HG03469 (cell line): ENCODE measurements at regions not wholly inside any gene's neighbourhood (a gene's known extent, or its start where the extent isn't known, plus 50 kb on each side); places are given as distances from the start of the nearest gene placed in this dataset.
"Not testable (repeated sequence)": the region's sequence is repeated elsewhere in the genome, so short reads cannot be mapped to it uniquely, and the experiment has no call there.

ENCODE experiments used
- ATAC-seq: cut with Tn5 transposase; IDR thresholded peaks from one replicate; pipeline ENCODE4 v1.9.1; 2021; ENCODE audit warnings: mild to moderate bottlenecking, moderate library complexity, moderate number of reproducible peaks; ENCODE audit not compliant: unreplicated experiment

- no peak for ATAC-seq
These were observed 354.1 kb downstream of the TXNL1 start for GRCh38 chr18:56284319-56284718.

- no peak for ATAC-seq
These were observed 355.1 kb downstream of the TXNL1 start for GRCh38 chr18:56283316-56283715.

GRCh38 chr18:56282234-56283104, 355.9 kb downstream of the TXNL1 start:
- no peak for ATAC-seq

DNA sequence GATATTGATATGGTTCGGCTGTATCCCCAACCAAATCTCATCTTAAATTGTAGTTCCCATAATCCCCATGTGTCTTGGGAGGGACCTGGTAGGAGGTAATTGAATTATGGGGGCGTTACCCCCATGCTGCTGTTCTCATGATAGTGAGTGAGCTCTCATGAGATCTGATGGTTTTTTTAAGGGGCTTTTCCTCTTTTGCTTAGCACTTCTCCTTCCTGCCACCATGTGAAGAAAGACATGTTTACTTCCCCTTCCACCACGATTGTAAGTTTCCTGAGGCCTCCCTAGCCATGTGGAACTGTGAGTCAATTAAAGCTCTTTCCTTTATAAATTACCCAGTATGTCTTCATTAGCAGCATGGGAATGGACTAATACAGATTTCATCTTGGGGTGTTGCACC, 358.6 kb downstream of the TXNL1 start:
- not testable (repeated sequence) for ATAC-seq

DNA sequence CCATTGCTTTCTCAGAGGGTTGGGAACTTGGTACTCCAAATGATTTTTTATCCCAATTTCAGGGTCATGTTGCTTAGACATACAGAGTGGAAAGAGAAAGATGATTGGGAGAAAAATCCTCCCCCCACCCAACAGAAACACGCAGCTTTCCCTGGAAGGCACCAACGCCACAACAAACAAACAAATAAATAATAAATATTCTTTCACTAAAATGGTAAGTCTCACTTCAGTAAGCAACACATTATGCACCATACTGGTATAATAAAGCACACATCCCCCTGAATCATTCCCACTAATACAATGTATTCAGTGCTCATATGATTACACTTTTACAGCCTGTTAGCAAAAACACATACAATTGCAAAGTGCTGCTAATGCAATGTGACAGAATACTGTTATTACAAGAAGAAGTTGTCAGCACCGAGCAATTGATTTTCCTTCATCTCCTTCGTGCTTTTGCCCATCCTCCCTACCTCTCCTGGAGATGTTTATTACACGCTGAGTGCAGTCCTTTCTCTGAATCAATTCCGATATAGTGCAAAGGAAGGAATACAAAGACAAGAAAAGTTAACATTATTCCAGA, 359.9 kb downstream of the TXNL1 start:
- no peak for ATAC-seq

DNA sequence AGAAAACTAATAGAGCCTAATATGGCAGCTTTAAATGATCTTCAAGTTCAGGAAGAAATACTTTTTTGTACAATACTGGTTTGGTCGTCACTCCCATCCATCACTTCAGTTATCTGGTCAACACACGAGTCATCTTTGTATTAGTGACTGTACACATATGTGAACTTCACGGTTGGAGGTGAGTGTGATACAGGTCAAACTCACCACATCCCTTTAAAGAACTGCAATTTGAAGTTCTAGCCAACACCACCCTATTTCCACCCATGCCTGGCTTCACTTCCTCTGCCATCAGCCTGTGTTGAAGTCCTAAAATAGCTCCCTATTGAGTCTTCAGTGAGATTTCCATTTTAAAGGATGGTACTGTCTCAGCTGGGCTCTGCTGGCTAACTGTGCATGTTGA, 361.9 kb downstream of the TXNL1 start:
- ATAC-seq = no peak

GRCh38 chr18:56273541-56274219, 364.7 kb downstream of the TXNL1 start:
- ATAC-seq = no peak

DNA sequence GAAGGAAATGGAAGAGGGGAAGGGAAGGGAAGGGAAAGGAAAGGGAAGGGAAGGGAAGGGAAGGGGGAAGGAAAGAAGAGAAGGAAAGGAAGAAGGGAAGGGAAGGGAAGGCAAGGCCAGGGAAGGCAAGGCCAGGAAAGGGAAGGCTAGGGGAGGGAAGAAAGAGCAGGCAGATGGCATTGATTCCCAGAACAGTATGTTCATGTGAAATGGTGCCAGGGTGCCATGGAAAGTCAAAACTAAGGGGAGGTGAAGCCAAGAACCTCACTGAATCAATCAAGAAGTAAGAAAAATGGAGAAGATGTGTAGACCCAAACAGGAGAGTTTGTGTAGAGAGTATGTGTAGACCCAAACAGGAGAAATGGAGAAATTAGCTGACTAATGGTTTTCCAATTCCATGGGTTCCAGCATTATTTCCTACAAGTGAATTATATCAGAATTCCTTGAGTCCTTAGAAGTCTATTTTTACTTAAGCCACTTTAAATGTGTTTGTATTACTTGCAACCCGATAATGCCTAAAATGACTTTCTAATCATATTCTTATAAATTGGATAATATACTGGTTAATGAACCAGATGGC, 367.6 kb downstream of the TXNL1 start:
- ATAC-seq = no peak

- no peak for ATAC-seq
These were observed 368.4 kb downstream of the TXNL1 start for GRCh38 chr18:56269958-56270357.

- ATAC-seq = no peak
These were observed 369.4 kb downstream of the TXNL1 start for GRCh38 chr18:56268952-56269351.

- no peak for ATAC-seq
These were observed 371.1 kb downstream of the TXNL1 start for GRCh38 chr18:56267334-56267733.

GRCh38 chr18:56258178-56258577, 380.2 kb downstream of the TXNL1 start:
- no peak for ATAC-seq

DNA sequence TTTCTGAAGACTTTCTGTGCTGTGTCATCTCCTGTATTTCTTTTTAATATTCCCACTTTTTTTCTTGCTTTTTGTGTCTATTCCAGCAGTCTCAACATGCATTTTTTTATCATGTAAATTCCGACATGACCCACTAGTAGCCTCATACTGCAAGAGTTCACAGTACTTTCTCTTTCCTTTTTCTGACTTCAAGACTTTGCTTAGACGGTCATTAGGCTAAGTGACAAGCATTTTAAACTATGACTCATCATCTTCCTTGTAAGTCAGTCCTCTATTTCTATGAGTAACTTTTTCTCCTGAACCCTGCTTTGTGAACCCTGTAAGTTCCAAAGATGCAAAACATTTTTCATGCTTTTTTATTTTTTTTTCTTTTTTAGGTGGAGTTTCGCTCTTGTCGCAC, 381.2 kb downstream of the TXNL1 start:
- ATAC-seq = peak; percentile 78

DNA sequence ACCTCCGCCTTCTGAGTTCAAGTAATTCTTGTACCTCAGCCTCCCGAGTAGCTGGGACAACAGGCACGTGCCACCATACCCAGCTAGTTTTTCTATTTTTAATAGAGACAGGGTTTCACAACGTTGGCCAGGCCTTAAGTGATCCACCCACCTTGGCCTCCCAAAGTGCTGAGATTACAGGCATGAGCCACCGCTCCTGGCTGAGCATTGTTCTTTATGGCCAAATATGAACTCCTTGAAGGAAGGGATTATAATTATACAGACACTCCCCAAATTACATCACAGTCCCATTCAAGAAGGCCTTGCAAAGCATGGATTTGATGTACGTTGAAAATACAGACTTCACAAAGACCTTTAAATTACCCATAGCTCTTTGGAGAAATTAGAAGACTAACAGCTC, 381.7 kb downstream of the TXNL1 start:
- no peak for ATAC-seq

- no peak for ATAC-seq
These were observed 383.0 kb downstream of the TXNL1 start for GRCh38 chr18:56255381-56255780.

DNA sequence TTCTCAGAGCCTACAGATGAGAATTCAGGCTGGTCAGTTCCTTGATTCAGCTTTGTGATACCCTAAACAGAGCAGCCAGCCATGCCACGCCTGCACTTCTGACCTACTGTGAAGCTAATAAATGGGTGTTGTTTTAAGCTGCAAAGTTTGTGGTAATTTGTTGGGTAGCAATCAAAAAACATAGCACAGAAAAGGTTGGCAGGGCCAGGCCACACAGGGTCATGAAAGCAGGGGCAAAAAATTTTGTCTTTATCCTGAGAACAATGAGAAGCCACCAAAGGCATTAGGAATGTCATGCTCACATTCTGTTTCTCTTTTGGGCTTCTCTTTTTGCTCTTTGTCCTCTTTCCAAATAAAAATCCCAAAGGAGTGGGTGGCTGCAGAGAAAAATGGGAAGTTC, 385.9 kb downstream of the TXNL1 start:
- no peak for ATAC-seq

DNA sequence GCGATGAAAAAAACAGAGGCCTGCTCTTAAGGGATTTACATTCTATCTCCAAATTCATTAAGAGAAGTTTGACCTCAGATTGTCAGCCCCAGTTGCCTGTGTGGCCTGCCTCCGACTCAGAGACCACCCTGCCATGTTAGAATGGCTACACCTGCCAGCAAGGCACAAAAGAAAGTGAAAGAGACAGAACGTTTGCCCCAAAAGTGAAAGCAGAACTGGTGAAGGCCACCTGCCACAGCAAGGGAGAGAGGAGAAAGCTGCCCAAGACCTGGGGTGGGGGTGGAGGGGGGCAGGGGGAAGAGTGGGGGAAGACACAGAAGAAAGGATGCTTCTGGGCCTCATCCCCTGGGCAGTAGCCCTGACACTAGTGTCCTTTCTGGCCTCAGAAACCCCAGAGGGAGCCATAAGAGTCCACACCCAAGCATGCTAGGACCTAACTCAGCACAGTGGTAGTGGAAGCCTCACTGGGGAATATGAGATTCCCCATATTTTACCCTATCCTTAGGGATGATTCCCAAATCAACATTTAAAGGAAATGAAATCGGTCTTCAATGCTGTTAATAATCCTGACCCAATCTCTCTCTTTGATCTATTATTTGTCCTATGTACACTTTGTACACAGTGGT, 389.7 kb downstream of the TXNL1 start:
- peak; percentile 97 for ATAC-seq

- no peak for ATAC-seq
These were observed 391.5 kb downstream of the TXNL1 start for GRCh38 chr18:56246916-56247315.

DNA sequence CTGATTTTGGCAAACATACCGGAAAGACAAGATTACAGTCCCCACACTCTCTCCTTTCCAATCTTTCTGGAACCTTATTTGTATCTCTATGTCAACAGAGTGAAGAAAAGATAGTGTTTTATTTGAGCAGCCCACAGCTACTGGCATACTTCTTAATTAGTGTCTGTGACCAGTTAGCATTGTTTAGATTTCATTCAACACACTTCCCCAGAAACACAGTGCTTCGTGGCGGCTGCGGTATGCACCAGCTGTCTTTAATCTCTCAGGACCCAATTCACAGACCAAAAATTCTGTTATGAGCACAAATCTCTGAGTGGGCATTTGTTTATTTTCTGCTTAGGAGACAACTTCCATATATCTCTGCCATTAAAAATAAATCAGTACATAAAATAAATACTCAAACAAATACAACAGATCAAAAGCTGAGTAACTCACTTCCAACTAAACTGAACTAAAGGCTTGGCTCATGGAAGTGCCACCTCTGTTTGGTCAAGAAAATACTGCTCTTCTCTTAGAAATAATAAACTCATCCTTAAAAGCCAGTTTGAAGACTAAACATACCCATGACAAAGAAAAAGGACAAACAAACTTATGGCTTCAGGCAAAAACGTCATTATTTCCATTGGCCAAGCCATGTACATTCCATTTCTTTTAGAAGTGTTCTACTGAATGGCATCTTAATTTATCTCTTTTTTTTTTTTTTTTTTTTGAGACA, 392.4 kb downstream of the TXNL1 start:
- no peak for ATAC-seq

- no peak for ATAC-seq
These were observed 398.0 kb downstream of the TXNL1 start for GRCh38 chr18:56240405-56240804.
